Mesendoderm (in vitro differentiated cells): ENCODE measurements at regions not wholly inside any gene's neighbourhood (a gene's known extent, or its start where the extent isn't known, plus 50 kb on each side); places are given as distances from the start of the nearest gene placed in this dataset.
A peak's percentile ranks its signal among the peaks of the same experiment; 100 is the strongest.

Source experiments
- DNase-seq: peaks from one replicate; pipeline ENCODE4 v3.0.0; 2013
- H2AK5ac ChIP-seq: 2 replicates; pipeline ENCODE4 v1.6.1; 2013; ENCODE audit warnings: low read length, inconsistent platforms
- H2BK120ac ChIP-seq: 2 replicates; pipeline ENCODE4 v1.6.1; 2013; ENCODE audit warnings: low read depth, mild to moderate bottlenecking, low read length, moderate library complexity, mixed read lengths
- H2BK15ac ChIP-seq: replicated peaks from 2 replicates; pipeline ENCODE4 v1.6.1; 2013; ENCODE audit warnings: low read depth, mild to moderate bottlenecking, moderate library complexity
- H2BK5ac ChIP-seq: 2 replicates; pipeline ENCODE4 v1.6.1; 2013; ENCODE audit warnings: low read length, inconsistent platforms
- H3K18ac ChIP-seq: 2 replicates; pipeline ENCODE4 v1.6.1; 2013; ENCODE audit warnings: mild to moderate bottlenecking, low read length, mixed read lengths
- H3K23ac ChIP-seq: one replicate; pipeline ENCODE4 v1.6.1; 2013; ENCODE audit warnings: low read length
- H3K27ac ChIP-seq: 2 replicates; pipeline ENCODE4 v1.5.1; 2013; ENCODE audit warnings: low read depth, mild to moderate bottlenecking, inconsistent platforms, low read length, moderate library complexity
- H3K27me3 ChIP-seq: 2 replicates; pipeline ENCODE4 v1.6.1; 2013; ENCODE audit warnings: low read length, control low read depth, mild to moderate bottlenecking, inconsistent platforms; ENCODE audit not compliant: insufficient read depth, poor library complexity
- H3K36me3 ChIP-seq: 2 replicates; pipeline ENCODE4 v1.6.1; 2013; ENCODE audit warnings: low read length, inconsistent platforms; ENCODE audit not compliant: control insufficient read depth, insufficient read depth
- H3K4ac ChIP-seq: one replicate; pipeline ENCODE4 v1.6.1; 2013; ENCODE audit warnings: low read depth, mild to moderate bottlenecking, low read length, moderate library complexity
- H3K4me1 ChIP-seq: 2 replicates; pipeline ENCODE4 v1.6.1; 2013; ENCODE audit warnings: low read depth, low read length, inconsistent platforms; ENCODE audit not compliant: control insufficient read depth
- H3K4me2 ChIP-seq: 2 replicates; pipeline ENCODE4 v1.6.1; 2013; ENCODE audit warnings: low read length
- H3K4me3 ChIP-seq: 2 replicates; pipeline ENCODE4 v1.5.1; 2013; ENCODE audit warnings: mild to moderate bottlenecking, low read length
- H3K56ac ChIP-seq: one replicate; pipeline ENCODE4 v1.6.1; 2013; ENCODE audit warnings: low read length
- H3K79me1 ChIP-seq: 2 replicates; pipeline ENCODE4 v1.6.1; 2013; ENCODE audit warnings: low read length, inconsistent platforms
- H3K79me2 ChIP-seq: 2 replicates; pipeline ENCODE4 v1.6.1; 2013; ENCODE audit warnings: mild to moderate bottlenecking, low read length; ENCODE audit not compliant: control insufficient read depth, insufficient read depth
- H3K9ac ChIP-seq: 2 replicates; pipeline ENCODE4 v1.6.1; 2013; ENCODE audit warnings: low read length, inconsistent platforms
- H4K5ac ChIP-seq: one replicate; pipeline ENCODE4 v1.6.1; 2013; ENCODE audit warnings: low read length
- H4K8ac ChIP-seq: one replicate; pipeline ENCODE4 v1.6.1; 2013; ENCODE audit warnings: low read depth, mild to moderate bottlenecking, control low read depth, low read length, moderate library complexity
- WGBS: extraction: QIAGEN DNeasy Blood & Tissue Kit; methylation state at CpG from one replicate; pipeline ENCODE4 v1.1.7; 2013; ENCODE audit warnings: low lambda C conversion rate, missing lambda C conversion rate; ENCODE audit not compliant: insufficient coverage; ENCODE audit errors: extremely low coverage; 5-methylcytosine and 5-hydroxymethylcytosine counted together

DNA sequence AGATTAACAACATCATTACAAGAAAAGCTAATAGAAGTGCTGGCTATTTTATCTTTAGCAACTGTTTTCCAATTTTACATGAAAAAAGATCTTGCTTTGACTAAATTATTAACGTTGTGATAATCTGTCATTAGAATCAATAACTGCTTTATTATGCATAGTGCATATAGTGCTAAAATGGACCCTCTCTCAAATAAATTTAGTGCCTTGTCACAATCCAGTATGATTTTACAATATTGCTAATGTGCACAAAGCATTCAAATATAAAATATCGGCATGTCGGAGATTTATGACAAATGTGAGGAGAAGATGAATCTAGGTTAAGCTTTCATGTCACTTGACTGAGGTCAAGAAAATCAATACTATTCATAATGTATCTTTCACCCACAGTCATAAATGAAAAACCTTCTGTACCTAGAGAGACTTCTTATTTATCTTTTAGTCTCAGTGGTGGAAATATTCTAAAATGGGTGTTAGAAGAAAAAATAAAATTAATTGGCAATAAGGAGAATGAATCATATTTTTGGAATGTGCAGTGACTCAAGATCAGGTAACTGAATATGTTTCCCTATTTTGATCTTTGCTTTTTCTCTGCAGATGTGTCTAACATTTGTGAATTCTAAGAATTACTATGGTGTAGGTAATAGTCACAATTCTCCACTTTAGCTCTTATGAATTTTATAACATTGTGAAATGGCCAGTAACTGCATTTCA is 672.9 kb upstream of the GRAMD2B start:
- no peaks in the 10 kb centered on the region for H3K27me3 ChIP-seq
- H3K4ac ChIP-seq = no peak overlapping the region
- H3K4me1 ChIP-seq = no peaks in the 10 kb centered on the region
- no peak overlapping the region for H4K8ac ChIP-seq
- no peak overlapping the region for H3K56ac ChIP-seq
- H3K79me1 ChIP-seq = no peaks in the 10 kb centered on the region
- H2AK5ac ChIP-seq = no peak overlapping the region
- no CpG with 5 or more reads among the region's 3 CpGs for WGBS
- H2BK15ac ChIP-seq = no peak overlapping the region
- no peak overlapping the region for H3K4me2 ChIP-seq
- H3K27ac ChIP-seq = no peak overlapping the region
- H3K79me2 ChIP-seq = no peaks in the 10 kb centered on the region
- no peak overlapping the region for H3K23ac ChIP-seq
- no peak overlapping the region for H2BK5ac ChIP-seq
- no peak overlapping the region for H3K4me3 ChIP-seq
- no peak for DNase-seq
- H3K18ac ChIP-seq = no peak overlapping the region
- H3K36me3 ChIP-seq = no peaks in the 10 kb centered on the region
- H3K9ac ChIP-seq = no peak overlapping the region
- no peak overlapping the region for H2BK120ac ChIP-seq
- no peak overlapping the region for H4K5ac ChIP-seq

DNA sequence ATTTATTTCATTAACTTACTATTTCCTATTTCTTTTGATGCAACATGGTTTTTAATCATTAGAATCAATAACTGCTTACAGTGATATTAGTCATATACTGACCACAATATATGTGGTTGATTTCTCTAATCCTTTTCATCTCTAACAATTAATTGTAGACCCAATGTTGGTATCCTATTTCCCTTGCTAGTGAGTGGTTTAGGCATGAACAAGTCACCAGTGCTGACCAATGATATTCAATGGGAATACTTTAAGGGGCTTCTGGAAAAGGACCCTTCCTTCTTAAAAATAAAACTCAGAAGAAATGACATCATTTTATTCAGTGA is 672.4 kb upstream of the GRAMD2B start:
- no peak overlapping the region for H3K4ac ChIP-seq
- no peak overlapping the region for H3K9ac ChIP-seq
- H3K4me2 ChIP-seq = no peak overlapping the region
- DNase-seq = no peak
- H3K23ac ChIP-seq = no peak overlapping the region
- H3K36me3 ChIP-seq = no peaks in the 10 kb centered on the region
- no peak overlapping the region for H4K8ac ChIP-seq
- H3K4me3 ChIP-seq = no peak overlapping the region
- H3K4me1 ChIP-seq = no peaks in the 10 kb centered on the region
- no peak overlapping the region for H4K5ac ChIP-seq
- no peaks in the 10 kb centered on the region for H3K79me2 ChIP-seq
- no peaks in the 10 kb centered on the region for H3K79me1 ChIP-seq
- H2BK5ac ChIP-seq = no peak overlapping the region
- H2BK120ac ChIP-seq = no peak overlapping the region
- H3K27ac ChIP-seq = no peak overlapping the region
- no peak overlapping the region for H3K56ac ChIP-seq
- no peak overlapping the region for H2AK5ac ChIP-seq
- H3K27me3 ChIP-seq = no peaks in the 10 kb centered on the region
- H2BK15ac ChIP-seq = no peak overlapping the region
- H3K18ac ChIP-seq = no peak overlapping the region

DNA sequence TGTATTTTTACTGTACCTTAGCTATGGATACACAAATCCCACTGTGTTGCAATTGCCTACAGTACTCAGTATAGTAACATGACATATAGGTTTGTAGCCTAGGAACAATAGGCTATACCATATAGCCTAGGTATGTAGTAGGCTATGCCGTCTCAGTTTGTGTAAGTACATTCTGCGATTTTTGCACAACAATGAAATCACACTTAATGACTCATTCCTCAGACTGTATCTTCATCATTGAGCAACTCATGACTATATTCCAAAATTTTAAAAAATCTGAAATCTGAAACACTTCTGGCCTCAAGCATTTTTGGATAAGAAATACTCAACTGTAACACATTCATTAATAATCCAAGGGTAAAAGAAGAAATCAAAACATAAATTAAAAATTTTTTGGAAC is 666.8 kb upstream of the GRAMD2B start:
- no peak for DNase-seq
- no peak overlapping the region for H3K23ac ChIP-seq
- H3K36me3 ChIP-seq = no peaks in the 10 kb centered on the region
- H3K79me1 ChIP-seq = no peaks in the 10 kb centered on the region
- no CpG with 5 or more reads among the region's 2 CpGs for WGBS
- H3K56ac ChIP-seq = no peak overlapping the region
- H3K79me2 ChIP-seq = no peaks in the 10 kb centered on the region
- no peak overlapping the region for H4K5ac ChIP-seq
- H3K9ac ChIP-seq = no peak overlapping the region
- no peak overlapping the region for H2AK5ac ChIP-seq
- H2BK5ac ChIP-seq = no peak overlapping the region
- H4K8ac ChIP-seq = no peak overlapping the region
- H3K4me3 ChIP-seq = no peak overlapping the region
- H3K27ac ChIP-seq = no peak overlapping the region
- no peak overlapping the region for H2BK15ac ChIP-seq
- H3K4ac ChIP-seq = no peak overlapping the region
- H3K4me2 ChIP-seq = no peak overlapping the region
- H3K4me1 ChIP-seq = no peaks in the 10 kb centered on the region
- no peaks in the 10 kb centered on the region for H3K27me3 ChIP-seq
- no peak overlapping the region for H3K18ac ChIP-seq
- no peak overlapping the region for H2BK120ac ChIP-seq

DNA sequence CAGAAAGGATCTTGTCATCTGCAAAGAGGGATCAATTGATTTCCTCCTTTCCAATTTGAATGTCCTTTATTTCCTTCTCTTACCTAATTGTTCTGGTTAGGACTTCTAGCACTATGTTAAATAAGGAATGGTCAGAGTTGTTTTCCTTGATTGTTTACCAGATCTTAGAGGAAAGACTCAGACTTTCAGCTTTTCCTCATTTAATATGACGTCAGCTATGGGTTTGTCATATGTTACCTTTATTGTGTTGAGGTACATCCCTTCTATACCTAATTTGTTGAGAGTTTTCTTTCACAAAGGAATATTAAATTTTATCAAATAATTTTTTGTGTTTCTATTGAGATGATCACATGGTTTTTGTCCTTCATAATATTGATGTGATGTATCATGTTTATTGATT is 656.5 kb upstream of the GRAMD2B start:
- no peaks in the 10 kb centered on the region for H3K79me1 ChIP-seq
- no CpG with 5 or more reads among the region's 1 CpG for WGBS

DNA sequence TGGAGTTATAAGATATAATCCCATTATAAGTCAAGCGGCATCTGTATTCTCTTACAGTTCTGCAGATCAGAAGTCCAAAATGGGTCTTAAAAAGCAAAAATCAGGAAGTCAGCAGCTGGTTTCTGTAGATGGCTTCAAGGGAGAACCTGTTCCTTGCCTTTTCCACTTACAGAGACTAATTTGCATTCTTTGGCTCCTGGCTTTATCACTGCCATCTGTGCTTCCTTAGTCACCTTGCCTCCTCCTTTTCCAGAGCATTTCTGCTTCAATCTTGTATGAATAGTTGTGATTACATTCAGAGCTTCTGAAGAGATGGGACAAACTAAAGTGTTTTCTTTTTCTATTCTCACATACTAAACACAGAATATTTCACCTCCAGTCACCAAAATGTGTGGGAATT is 647.3 kb upstream of the GRAMD2B start:
- no peaks in the 10 kb centered on the region for H3K36me3 ChIP-seq
- no peak overlapping the region for H3K18ac ChIP-seq
- no peak overlapping the region for H3K4me2 ChIP-seq
- no peak overlapping the region for H3K9ac ChIP-seq
- no peak overlapping the region for H4K5ac ChIP-seq
- DNase-seq = peak; percentile 71
- H2BK5ac ChIP-seq = no peak overlapping the region
- no peak overlapping the region for H3K4me3 ChIP-seq
- H2BK120ac ChIP-seq = no peak overlapping the region
- no peak overlapping the region for H3K27ac ChIP-seq
- H3K79me2 ChIP-seq = no peaks in the 10 kb centered on the region
- no peaks in the 10 kb centered on the region for H3K79me1 ChIP-seq
- H3K27me3 ChIP-seq = no peaks in the 10 kb centered on the region
- no peak overlapping the region for H4K8ac ChIP-seq
- H3K56ac ChIP-seq = no peak overlapping the region
- no peak overlapping the region for H2BK15ac ChIP-seq
- WGBS = no CpG with 5 or more reads among the region's 1 CpG
- H3K23ac ChIP-seq = no peak overlapping the region
- H3K4ac ChIP-seq = no peak overlapping the region
- H2AK5ac ChIP-seq = no peak overlapping the region
- H3K4me1 ChIP-seq = peaks cover 7% of the 10 kb centered on the region

More for the DNA sequence above, 656.5 kb upstream of the GRAMD2B start:
- no peak overlapping the region for H3K18ac ChIP-seq
- H3K56ac ChIP-seq = no peak overlapping the region
- no peaks in the 10 kb centered on the region for H3K4me1 ChIP-seq
- H2BK120ac ChIP-seq = no peak overlapping the region
- H3K23ac ChIP-seq = no peak overlapping the region
- no peak overlapping the region for H2BK15ac ChIP-seq
- H3K27me3 ChIP-seq = no peaks in the 10 kb centered on the region
- H3K4me2 ChIP-seq = no peak overlapping the region
- H3K4ac ChIP-seq = no peak overlapping the region
- H3K36me3 ChIP-seq = no peaks in the 10 kb centered on the region
- H4K5ac ChIP-seq = no peak overlapping the region
- H2AK5ac ChIP-seq = no peak overlapping the region
- H3K4me3 ChIP-seq = no peak overlapping the region
- H4K8ac ChIP-seq = no peak overlapping the region
- H3K27ac ChIP-seq = no peak overlapping the region
- H3K9ac ChIP-seq = no peak overlapping the region
- H3K79me2 ChIP-seq = no peaks in the 10 kb centered on the region
- DNase-seq = no peak
- H2BK5ac ChIP-seq = no peak overlapping the region

DNA sequence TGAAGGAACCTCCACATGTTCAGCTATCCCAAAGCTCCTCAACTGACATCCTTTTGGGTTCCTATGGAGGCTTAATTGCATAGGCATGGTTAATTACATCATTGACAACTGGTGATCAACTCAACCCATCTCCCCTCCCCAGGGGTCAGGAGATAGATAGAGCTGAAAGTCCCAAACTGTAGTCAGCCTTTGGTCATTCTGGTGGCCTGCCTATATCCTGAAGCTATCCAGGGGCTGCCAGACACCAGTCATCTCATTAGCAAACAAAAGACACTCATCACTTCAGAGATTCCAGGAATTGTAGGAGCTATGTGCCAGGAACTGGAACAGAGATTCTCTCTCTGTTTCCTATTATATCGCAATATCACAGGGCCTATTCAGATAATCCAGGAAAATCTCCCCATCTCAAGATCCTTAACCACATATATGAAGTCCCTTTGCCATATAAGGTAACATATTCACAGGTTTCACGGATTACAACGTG is 646.5 kb upstream of the GRAMD2B start:
- DNase-seq = peak; percentile 93
- H3K4me1 ChIP-seq = peaks cover 7% of the 10 kb centered on the region
- no peaks in the 10 kb centered on the region for H3K79me2 ChIP-seq
- H4K5ac ChIP-seq = no peak overlapping the region
- H3K23ac ChIP-seq = no peak overlapping the region
- no peak overlapping the region for H3K4me3 ChIP-seq
- H3K27me3 ChIP-seq = no peaks in the 10 kb centered on the region
- H2BK5ac ChIP-seq = peak overlapping the region; percentile 7
- no peaks in the 10 kb centered on the region for H3K79me1 ChIP-seq
- peak overlapping the region; percentile 25 for H3K27ac ChIP-seq
- H3K56ac ChIP-seq = no peak overlapping the region
- H2AK5ac ChIP-seq = no peak overlapping the region
- no peak overlapping the region for H3K18ac ChIP-seq
- no peak overlapping the region for H3K9ac ChIP-seq
- no peak overlapping the region for H4K8ac ChIP-seq
- no peak overlapping the region for H3K4me2 ChIP-seq
- WGBS = no CpG with 5 or more reads among the region's 3 CpGs
- H3K4ac ChIP-seq = no peak overlapping the region
- no peak overlapping the region for H2BK15ac ChIP-seq
- H2BK120ac ChIP-seq = no peak overlapping the region
- H3K36me3 ChIP-seq = no peaks in the 10 kb centered on the region
